Naive B cell (primary cell): ENCODE measurements at regions not wholly inside any gene's neighbourhood (a gene's known extent, or its start where the extent isn't known, plus 50 kb on each side); places are given as distances from the start of the nearest gene placed in this dataset.

Experiments used
- ATAC-seq, 2 donors: fragments of 150-1000 bp; cut with Tn5 transposase; 2 replicates each; pipeline ENCODE4 v1.10.0; 2021; ENCODE audit warnings: low read depth in 2 of 2, mild to moderate bottlenecking in 2 of 2, moderate library complexity in 2 of 2
- DNase-seq: peaks from one replicate; pipeline ENCODE4 v3.0.0; 2022
- H3K27ac Mint-ChIP-seq, 6 donors: one replicate each; pipeline ENCODE4 v1.8.0; 2020 to 2022; ENCODE audit warnings: mild to moderate bottlenecking in 6 of 6, mixed read lengths in 6 of 6, moderate library complexity in 5 of 6, inconsistent platforms in 2 of 6
- H3K27me3 Mint-ChIP-seq, 3 donors: one replicate each; pipeline ENCODE4 v1.8.0; 2021 to 2022; ENCODE audit warnings: mixed read lengths in 3 of 3, mild to moderate bottlenecking in 1 of 3
- H3K36me3 Mint-ChIP-seq, 2 donors: one replicate each; pipeline ENCODE4 v1.8.0; 2020 to 2022; ENCODE audit warnings: mixed read lengths in 2 of 2, inconsistent platforms in 1 of 2, mild to moderate bottlenecking in 1 of 2
- H3K4me1 Mint-ChIP-seq, 3 donors: one replicate each; pipeline ENCODE4 v1.8.0; 2020 to 2022; ENCODE audit warnings: mixed read lengths in 3 of 3, inconsistent platforms in 1 of 3, mild to moderate bottlenecking in 1 of 3, moderate library complexity in 1 of 3
- H3K4me3 Mint-ChIP-seq, 8 donors: one replicate each; pipeline ENCODE4 v1.8.0; 2020 to 2022; ENCODE audit warnings: mild to moderate bottlenecking in 8 of 8, mixed read lengths in 8 of 8, moderate library complexity in 8 of 8, inconsistent platforms in 2 of 8
- H3K9me3 Mint-ChIP-seq, 7 donors: one replicate each; pipeline ENCODE4 v1.8.0; 2020 to 2022; ENCODE audit warnings: mixed read lengths in 7 of 7, mild to moderate bottlenecking in 5 of 7, inconsistent platforms in 2 of 7, moderate library complexity in 1 of 7

DNA sequence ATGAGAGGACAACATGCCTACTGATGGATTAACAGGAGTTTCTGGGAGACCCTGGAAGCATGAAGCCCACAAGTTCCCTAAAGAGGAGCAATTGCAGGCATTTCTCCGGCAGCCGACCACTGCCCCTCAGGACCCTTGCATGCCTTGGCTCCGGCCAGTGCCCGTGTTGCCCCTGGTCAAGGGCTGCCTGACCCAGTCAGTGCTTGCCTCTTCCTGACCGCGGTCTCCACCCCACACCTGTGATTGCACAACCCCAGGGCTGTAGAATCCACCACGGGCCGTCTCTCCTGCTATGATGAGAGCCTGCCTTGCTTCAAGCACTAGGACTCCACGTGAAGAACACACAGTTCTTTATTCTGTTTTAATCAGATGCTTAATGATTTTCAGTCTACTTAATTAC is 127.5 kb downstream of the GLI2 start:
- Mint-ChIP-seq H3K4me1 (peaks cover 0 to 3% (median 0%) of the 10 kb centered on the region in 3 donors), H3K9me3 (peaks cover 0 to 2% (median 0%) of the 10 kb centered on the region in 7 donors), H3K4me3 (no peak overlapping the region), H3K27me3 (peaks cover 12 to 30% (median 16%) of the 10 kb centered on the region in 3 donors), H3K27ac (no peak overlapping the region), H3K36me3 (peaks cover 0 to 2% of the 10 kb centered on the region in 2 donors)
- no peak for DNase-seq
- no peak for ATAC-seq

DNA sequence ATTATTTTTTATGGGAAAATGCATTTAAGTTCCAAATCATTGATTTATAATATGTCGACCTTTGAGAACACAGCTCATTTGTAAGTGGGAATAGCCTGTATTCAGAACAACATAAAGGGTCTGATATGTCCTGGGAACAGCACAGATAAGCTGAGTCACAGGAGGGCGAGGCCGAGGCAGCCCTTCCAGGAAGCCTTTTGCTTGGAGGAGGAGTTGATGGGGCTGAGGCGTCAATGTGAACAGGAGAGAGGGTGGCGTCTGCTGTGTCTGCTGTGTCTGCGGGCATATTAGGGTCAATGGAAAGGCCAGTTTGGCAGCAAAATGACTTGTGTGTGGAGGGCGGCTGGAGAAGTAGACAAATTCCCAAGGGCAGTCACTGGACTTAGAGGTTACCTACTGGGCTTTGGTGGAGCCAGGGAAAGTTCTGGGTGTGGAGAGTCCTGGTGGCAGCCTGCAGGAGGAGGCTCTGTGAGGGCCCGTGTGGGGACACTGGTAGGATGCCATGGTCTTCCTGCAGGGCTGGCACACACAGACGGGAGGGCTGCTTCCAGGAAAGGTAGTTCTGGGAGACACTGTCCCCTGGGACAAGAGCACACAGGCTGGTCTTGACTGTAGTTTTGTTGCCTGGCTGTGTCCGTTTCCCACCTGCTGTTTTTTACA is 128.1 kb downstream of the GLI2 start:
- no peaks in the 10 kb centered on the region for H3K36me3 Mint-ChIP-seq
- peaks cover 19 to 36% (median 22%) of the 10 kb centered on the region in 3 donors for H3K27me3 Mint-ChIP-seq
- ATAC-seq: no peak
- H3K4me3 Mint-ChIP-seq: no peak overlapping the region
- peaks cover 0 to 5% (median 0%) of the 10 kb centered on the region in 3 donors for H3K4me1 Mint-ChIP-seq
- H3K27ac Mint-ChIP-seq: no peak overlapping the region
- no peak for DNase-seq
- H3K9me3 Mint-ChIP-seq: peaks cover 0 to 2% (median 0%) of the 10 kb centered on the region in 7 donors

DNA sequence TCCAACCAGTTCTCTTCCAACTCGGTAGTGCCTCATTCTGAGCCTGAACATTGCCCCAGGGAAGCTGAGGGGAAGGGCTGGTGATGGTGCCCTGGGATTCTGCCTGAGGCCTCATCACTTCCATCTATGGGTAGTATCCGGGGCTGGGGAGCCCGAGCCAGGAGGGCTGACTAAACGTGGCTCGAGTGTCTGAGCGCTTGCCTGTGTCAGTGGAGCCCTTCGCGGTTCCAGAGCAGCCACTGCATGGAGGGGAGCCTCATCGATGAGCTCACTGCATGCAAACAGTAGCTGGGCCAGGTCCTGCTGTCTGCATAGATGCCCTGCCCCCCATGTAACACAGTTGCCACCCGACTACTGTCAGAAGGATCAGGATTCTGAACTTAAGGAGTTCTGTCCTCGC is 129.3 kb downstream of the GLI2 start:
- Mint-ChIP-seq H3K27me3 (peaks cover 27 to 39% (median 34%) of the 10 kb centered on the region in 3 donors), H3K4me1 (peaks cover 0 to 5% (median 0%) of the 10 kb centered on the region in 3 donors), H3K27ac (no peak overlapping the region), H3K4me3 (no peak overlapping the region), H3K36me3 (no peaks in the 10 kb centered on the region), H3K9me3 (peaks cover 0 to 2% (median 0%) of the 10 kb centered on the region in 7 donors)
- DNase-seq (no peak), ATAC-seq (no peak)

DNA sequence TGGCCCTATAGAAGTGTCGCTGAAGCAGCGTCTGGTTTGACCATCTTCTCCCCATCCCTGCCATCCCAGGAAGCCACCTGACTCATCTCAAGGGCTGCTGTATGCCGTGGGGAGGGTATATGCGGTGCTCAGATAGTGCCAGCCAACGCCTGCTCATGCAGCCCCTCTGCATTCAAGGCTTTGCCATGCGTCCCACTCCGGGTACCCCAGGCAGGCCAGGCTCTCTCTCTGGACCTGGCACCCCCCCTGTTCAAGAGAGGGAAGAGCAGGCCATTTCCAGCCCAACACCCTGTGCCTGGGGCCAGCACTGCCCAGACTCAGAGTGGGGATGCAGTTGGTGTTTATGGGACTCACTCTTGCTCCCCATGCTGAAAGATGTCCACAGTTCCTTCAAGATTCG is 130.0 kb downstream of the GLI2 start:
- Mint-ChIP-seq H3K27ac (no peak overlapping the region), H3K9me3 (peaks cover 0 to 2% (median 0%) of the 10 kb centered on the region in 7 donors), H3K27me3 (peaks cover 27 to 46% (median 41%) of the 10 kb centered on the region in 3 donors)

DNA sequence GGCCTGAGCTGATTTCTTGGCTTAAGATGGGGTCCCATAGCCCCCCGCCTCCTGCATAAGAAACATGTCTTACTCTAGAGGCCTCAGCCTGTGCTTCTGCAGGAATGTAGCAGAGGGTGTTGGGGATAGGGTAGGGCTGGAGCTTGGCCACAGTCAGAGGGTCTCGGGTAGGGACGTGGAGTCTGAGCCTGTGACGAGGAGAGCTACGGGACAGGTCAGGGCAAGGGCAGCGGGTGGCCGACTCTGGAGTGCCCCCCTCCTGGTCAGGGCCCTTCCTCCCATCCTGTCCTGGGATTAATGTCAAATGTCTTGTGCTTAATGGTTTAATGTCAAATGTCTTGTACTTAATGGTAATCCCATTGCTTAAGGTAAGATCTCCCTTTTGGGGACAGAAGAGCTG is 130.4 kb downstream of the GLI2 start:
- Mint-ChIP-seq H3K36me3 (no peaks in the 10 kb centered on the region), H3K27ac (no peak overlapping the region), H3K4me3 (peak overlapping the region in 1 of 8 donors; percentile 15), H3K4me1 (peaks cover 0 to 5% (median 0%) of the 10 kb centered on the region in 3 donors), H3K9me3 (peaks cover 0 to 2% (median 0%) of the 10 kb centered on the region in 7 donors), H3K27me3 (peaks cover 27 to 49% (median 41%) of the 10 kb centered on the region in 3 donors)
- ATAC-seq (no peak), DNase-seq (no peak)

More for the DNA sequence above, 130.0 kb downstream of the GLI2 start:
- no peaks in the 10 kb centered on the region for H3K36me3 Mint-ChIP-seq
- H3K4me3 Mint-ChIP-seq: no peak overlapping the region
- DNase-seq (no peak), ATAC-seq (no peak)
- H3K4me1 Mint-ChIP-seq: peaks cover 0 to 5% (median 0%) of the 10 kb centered on the region in 3 donors

DNA sequence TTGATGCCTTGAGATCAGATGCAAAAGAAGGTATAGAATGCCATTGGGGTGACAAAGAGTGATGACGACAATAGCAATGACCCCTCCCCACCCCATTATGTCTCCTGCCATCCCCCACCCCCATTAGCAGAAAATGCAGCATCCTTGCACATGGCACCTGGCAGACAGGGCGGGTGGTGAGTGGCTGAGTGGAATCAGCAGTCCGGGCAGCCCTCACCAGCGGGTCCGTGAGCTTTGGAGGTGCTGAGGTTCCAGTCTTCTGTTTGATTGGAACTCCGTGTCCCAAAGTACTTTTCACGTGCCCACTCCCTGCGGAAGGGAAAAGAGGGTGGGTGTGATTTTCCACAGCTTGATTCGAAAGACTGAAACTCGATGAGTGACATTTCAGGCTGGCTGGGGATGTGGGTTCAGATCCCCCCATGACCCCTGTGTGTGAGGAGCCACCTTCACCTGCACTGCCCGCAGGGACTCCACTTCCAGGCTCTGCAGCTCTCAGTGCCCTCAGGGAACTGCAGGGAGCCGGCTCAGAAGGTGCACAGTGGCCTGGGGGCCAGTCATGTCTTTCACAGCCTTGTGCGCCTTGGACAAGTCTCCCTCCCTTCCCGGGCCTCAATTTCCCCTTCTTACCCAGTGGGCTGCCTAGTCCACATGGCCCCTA is 130.9 kb downstream of the GLI2 start:
- DNase-seq (no peak), ATAC-seq (no peak)
- Mint-ChIP-seq H3K4me3 (no peak overlapping the region), H3K27ac (no peak overlapping the region), H3K4me1 (peaks cover 0 to 5% (median 0%) of the 10 kb centered on the region in 3 donors), H3K36me3 (no peaks in the 10 kb centered on the region), H3K9me3 (peaks cover 0 to 2% (median 0%) of the 10 kb centered on the region in 7 donors), H3K27me3 (peaks cover 31 to 54% (median 44%) of the 10 kb centered on the region in 3 donors)

DNA sequence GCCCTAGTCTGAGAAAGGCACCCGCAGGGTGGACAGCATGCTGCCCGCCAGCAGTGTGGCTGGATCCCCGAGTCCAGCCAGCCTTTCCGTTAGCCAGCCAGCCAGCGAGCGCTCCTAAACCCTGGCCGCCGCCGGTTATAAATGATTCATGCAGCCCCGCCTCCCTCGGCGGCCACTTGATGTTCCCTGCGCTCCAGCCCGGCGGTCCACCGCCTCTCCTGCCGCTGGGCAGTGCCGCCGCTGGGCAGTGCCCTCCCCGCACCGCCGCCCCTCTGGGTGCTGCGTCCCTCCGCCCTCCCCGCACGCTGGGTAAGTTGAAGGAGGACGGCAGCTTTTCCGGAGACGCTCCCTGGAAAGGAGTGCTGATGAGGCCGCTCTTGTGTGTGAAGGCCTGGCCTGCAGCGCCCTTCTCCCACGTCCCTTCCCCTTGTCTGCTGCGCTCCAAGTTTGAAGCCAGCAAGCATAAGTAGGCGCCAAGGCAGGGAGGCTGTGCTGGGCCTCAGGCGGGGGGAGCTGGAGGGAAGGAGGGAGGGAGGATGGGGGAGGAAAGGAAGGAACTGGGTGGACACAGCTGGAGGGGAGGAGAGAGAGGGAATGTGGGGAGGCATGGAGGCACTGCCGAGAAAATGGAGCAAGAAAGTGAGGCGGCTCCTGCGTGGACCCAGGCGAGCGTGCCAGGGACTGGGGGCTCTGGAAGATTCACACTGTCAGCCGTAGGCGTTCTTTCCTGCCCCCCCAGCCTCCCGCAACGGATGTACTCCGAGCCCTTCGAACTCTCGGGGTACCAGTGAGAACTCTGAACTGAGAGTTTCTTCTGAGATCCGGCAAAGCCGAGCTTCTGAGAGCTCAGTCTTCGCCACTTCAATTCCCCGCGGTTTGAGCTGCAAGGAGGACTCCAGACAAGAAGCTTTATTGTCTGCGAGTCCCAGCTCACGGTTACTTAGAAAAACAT is 131.9 kb downstream of the GLI2 start:
- ATAC-seq (no peak), DNase-seq (no peak)
- H3K27ac Mint-ChIP-seq: no peak overlapping the region
- H3K4me3 Mint-ChIP-seq: no peak overlapping the region
- peaks cover 0 to 2% (median 0%) of the 10 kb centered on the region in 7 donors for H3K9me3 Mint-ChIP-seq
- H3K27me3 Mint-ChIP-seq: peaks cover 34 to 53% (median 48%) of the 10 kb centered on the region in 3 donors
- H3K36me3 Mint-ChIP-seq: no peaks in the 10 kb centered on the region
- peaks cover 0 to 5% (median 0%) of the 10 kb centered on the region in 3 donors for H3K4me1 Mint-ChIP-seq

DNA sequence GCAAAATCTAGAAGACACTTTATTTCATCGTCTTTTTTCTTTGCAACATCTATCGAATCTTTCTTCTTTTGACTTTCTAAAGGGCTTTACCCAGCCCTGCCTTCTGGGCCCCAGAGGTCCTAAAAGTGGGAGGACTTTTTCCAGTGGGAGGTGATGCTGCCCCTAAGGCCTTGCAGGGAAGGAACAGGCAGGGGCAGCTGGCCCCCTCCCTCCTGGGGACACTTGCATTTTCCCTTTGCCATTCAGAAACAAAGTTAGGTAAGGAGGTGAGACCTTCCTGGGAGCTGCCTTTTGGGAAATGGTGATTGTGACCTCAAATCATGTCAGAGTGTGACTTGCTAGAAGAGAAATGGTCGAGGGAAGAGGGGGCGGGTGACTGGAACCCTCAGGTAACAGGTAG is 132.7 kb downstream of the GLI2 start:
- no peak for ATAC-seq
- Mint-ChIP-seq H3K36me3 (no peaks in the 10 kb centered on the region), H3K4me1 (peaks cover 0 to 5% (median 0%) of the 10 kb centered on the region in 3 donors), H3K27me3 (peaks cover 34 to 53% (median 48%) of the 10 kb centered on the region in 3 donors), H3K9me3 (peaks cover 0 to 2% (median 0%) of the 10 kb centered on the region in 7 donors), H3K4me3 (no peak overlapping the region), H3K27ac (no peak overlapping the region)
- DNase-seq: no peak

DNA sequence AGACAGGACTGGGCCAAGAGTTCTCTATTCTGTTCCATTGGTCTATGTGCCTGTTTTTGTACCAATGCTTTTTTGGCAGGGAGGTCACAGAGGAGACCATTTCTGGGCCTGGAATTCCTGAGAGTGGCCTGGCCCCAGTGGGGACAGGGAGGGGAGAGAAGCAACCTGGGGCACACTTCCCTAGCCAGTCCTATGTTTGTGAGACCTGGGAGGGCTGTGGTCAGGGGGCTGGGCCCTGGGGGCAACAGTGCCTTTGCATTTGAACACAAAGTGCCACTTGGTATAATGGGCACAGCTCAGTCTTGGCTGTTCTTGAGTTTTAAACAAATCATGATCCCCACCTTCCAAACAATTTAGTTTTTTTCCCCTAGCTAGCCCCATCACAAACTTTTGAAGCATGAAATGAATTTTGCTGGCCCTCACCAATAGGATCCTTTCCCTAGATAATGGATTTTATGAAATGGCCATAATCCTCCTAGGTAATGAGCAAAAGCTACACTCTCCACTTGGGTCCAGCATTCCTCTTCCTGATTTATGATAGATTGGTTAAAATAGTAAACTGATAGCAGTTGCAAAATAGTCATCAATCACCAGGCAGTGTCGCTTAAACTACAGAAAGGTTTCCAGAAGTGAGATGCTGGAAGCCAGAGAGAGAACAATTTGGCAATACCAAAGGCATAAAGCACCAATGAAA is 133.5 kb downstream of the GLI2 start:
- no peaks in the 10 kb centered on the region for H3K36me3 Mint-ChIP-seq
- H3K4me1 Mint-ChIP-seq: peaks cover 0 to 5% (median 0%) of the 10 kb centered on the region in 3 donors
- H3K9me3 Mint-ChIP-seq: no peaks in the 10 kb centered on the region
- ATAC-seq (no peak), DNase-seq (no peak)
- no peak overlapping the region for H3K4me3 Mint-ChIP-seq
- H3K27ac Mint-ChIP-seq: no peak overlapping the region
- peaks cover 29 to 53% (median 48%) of the 10 kb centered on the region in 3 donors for H3K27me3 Mint-ChIP-seq

DNA sequence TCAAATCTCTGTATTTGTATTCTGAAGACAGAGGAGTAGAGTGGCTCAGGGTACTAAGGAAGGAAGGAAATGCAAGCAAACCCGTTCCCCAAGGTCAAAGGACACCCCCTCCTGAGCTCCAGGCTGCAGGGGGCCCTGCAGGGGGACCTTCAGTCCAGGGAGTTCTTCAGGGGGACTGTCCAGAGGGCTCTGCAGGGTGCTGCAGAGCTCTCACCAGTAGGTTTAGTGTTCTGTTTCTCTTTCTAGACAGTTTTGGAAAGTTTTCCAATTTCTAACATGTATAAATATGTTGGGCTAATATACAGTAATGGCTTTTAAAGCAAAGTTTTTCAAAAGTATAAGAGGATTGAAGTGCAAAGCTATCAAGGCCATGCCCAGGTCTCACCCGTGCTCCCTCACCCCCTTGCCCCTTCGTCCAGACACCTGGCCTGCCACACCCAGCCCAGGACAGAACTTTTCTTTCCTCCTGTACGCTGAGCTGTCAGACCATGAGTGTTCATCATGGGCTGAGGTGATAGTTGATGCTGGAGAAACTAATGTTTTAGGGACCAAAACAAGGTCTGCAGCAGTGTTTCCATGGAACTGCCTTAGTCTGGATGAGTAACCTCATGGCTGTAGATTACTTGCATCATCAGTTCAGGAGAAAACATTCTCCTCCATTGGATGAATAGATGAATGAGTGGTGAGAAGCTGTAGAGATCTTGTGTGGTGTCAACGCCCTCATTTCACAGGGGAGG is 134.2 kb downstream of the GLI2 start:
- ATAC-seq (no peak), DNase-seq (no peak)
- Mint-ChIP-seq H3K27ac (no peak overlapping the region), H3K36me3 (no peaks in the 10 kb centered on the region), H3K4me1 (peaks cover 0 to 5% (median 0%) of the 10 kb centered on the region in 3 donors), H3K9me3 (no peaks in the 10 kb centered on the region), H3K4me3 (no peak overlapping the region), H3K27me3 (peaks cover 29 to 53% (median 48%) of the 10 kb centered on the region in 3 donors)

DNA sequence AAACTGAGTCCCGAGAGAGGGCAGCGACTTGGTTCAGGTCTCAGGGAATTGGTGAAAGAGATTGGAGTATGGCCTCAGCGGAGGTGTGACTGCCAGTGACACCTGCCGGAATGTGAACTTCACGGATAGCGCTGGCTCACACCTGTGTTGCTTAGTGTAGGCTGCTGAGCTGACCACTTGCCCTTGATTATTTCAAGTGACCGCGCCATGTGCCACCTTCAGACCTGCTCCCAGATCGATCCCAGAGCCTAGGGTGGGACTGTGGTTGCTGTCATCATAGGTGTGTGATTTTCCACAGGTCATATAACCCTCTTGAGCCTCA is 134.8 kb downstream of the GLI2 start:
- DNase-seq: no peak
- Mint-ChIP-seq H3K4me3 (no peak overlapping the region), H3K9me3 (peaks cover 0 to 2% (median 0%) of the 10 kb centered on the region in 7 donors), H3K27me3 (peaks cover 29 to 53% (median 48%) of the 10 kb centered on the region in 3 donors), H3K27ac (no peak overlapping the region), H3K36me3 (no peaks in the 10 kb centered on the region), H3K4me1 (peaks cover 0 to 5% (median 0%) of the 10 kb centered on the region in 3 donors)
- ATAC-seq: no peak

DNA sequence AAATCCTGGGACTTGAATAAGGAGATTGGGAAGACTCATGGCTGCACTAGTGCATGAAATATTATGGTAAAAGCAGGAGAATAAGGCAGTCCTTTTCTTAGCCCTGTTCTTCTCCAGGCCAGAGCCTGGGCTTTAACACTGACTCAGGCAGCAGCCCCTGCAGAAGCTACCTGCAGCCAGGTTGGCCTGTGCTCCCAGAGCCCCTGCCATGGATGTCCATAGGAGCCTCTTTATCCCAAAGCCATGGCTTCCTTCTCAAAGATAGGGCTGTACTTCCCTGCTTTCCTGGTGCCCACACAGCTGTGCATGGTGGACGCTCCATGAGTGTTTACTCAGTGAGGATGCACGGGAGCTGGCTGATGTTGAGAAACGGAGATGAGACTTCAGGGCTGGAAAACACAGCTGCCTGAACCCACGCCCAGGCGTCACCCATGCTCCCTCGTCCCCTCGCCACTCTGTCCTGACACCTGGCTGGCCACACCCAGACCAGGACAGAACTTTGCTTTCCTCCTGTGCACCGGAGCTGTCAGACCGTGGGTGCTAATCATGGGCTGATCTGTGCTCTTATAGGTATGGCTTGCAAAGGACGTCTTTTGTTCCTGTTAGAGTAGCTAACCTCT is 135.5 kb downstream of the GLI2 start:
- ATAC-seq: no peak
- Mint-ChIP-seq H3K4me1 (peaks cover 0 to 5% (median 0%) of the 10 kb centered on the region in 3 donors), H3K27ac (no peak overlapping the region), H3K27me3 (peaks cover 28 to 50% (median 45%) of the 10 kb centered on the region in 3 donors), H3K36me3 (no peaks in the 10 kb centered on the region), H3K9me3 (peaks cover 0 to 2% (median 0%) of the 10 kb centered on the region in 7 donors), H3K4me3 (no peak overlapping the region)
- DNase-seq: no peak
